Activated CD4-positive, alpha-beta T cell treated with anti-CD3 and anti-CD28 coated beads, Interleukin-10, Interleukin-2, amounts not matched to agents 100 ng/mL and 50 ng/mL, durations not matched to agents 16 hours and 8 hours (primary cell): ENCODE measurements at regions not wholly inside any gene's neighbourhood (a gene's known extent, or its start where the extent isn't known, plus 50 kb on each side); places are given as distances from the start of the nearest gene placed in this dataset.
A peak's percentile ranks its signal among the peaks of the same experiment; 100 is the strongest.

Experiments used
- DNase-seq: peaks from one replicate; pipeline ENCODE4 v3.0.0-alpha.2; 2020

DNA sequence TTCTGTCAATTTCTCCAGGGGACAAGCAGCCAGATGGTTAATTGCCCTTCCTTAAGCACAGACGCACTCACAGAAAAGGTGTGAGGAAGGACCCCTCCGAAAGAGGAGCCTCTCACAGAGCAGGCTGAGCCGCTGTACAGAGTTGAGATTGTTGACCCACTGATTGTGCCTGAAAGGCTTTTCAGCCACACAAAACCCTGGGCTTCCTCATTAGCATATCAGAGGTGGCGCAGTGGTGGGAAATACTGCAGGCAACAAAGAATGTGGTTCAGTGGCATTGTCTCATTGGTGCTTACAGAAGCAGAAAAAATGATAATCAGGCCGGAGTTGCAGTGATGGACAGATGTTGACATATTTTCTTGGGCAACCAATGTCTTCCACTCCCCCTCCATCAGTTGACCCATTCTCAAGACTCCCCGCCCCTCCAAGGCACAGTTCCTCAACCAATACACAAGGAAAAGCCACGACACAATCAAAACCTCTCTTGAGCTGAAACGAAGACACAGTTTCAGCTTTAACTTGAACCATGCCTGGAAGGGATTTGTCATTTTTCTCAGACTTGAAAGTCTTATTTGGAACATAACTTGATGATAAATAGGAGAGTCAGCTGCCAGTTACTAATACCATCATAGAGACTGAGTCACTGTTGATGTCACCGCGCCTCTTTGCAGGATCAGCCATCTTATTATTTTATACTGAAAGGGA is 53.1 kb downstream of the ATXN3L start:
- no peak for DNase-seq

DNA sequence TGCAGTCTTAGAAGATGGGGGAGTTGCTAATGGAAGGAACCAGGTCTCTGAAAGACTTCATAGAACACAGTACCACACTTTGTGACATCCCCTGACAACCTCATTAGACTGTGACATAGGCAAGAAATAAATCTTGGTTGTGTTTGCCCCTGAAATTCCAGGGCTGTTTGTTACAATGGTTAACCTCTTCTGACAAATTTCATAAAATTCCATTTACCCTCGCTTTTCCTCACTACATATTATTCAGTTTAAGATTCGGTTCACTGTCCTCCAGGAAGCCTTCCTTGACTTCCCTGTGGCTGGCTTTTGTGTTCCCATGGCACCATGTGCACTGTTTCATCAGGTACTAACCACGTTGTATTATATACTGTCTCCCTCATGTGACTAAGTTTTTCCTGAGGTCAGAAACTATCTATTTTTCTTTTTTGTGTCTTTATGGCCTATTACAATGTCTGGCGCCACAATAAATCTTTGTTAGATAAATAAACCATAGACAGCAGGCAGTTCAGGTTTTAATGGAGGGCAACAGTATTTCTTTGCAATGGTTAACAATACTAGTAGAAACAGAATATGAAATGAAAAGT is 54.2 kb downstream of the ATXN3L start:
- DNase-seq = no peak

DNA sequence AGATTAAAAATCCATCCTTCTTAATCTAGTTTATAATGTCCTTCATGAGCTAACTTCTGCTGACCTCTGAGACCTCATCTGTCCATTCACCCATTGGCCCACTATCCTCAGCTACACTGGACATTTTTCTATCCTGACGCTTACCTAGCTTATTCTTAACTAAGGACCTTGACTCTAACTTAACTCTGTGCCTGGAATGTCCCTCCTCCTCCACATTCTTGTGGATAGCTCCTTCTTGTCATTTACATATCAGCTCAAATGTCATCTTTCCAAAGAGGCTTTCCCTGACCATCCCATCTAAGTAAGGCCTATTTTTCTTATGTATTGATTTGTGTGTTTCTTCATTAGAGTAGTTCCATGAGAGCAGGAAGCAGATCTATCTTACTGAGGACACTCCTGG is 54.7 kb downstream of the ATXN3L start:
- DNase-seq = no peak

DNA sequence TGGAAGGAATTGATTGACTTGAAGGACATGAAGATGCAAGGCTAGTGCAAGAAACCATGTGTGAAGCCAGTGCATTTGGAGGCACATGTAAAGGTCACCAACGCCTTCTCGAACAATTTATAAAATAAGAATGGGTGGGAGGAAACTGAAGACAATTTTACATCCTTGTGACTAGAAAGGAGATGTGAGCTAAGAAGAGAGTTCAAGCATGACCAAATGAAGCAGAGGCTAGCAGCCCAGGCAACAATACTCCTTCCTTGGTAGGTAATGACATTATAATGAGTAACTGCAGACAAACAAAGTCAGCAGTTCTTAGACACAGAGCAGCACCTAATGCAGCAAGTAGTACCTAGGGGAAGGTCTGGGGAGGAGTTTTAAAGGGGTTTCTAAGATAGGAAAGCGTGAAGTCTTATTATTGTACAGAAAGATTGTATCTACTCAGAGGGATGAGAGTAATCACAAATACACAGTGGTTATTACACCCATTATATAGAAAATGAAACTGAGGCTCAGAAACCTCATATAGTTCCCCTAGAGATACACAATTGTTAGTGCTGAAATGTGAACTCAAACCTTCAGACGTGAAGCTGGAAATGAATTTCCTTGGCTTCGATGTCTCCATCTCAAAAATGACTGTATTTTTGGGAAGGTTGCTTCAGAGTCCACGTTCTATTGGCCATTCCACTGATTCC is 56.1 kb downstream of the ATXN3L start:
- DNase-seq = no peak

DNA sequence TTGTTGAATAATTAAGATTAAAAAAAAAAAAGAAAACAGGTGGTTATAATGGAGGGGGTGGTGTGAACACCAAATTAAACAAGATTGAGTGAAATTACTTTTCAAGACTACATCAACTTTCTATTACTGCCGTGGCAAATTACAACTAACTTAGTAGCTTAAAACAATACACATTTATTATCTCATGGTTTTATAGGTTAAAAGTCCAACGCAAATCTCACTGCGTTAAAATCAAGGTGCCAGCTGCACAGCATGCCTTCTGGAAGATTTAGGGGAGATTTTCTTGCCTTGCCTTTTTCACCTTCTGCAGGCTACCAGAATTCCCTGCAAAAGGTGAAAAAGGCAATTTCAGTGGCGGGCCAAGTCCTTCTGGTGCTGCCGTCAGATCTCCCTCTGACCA is 58.5 kb downstream of the ATXN3L start:
- DNase-seq = no peak

DNA sequence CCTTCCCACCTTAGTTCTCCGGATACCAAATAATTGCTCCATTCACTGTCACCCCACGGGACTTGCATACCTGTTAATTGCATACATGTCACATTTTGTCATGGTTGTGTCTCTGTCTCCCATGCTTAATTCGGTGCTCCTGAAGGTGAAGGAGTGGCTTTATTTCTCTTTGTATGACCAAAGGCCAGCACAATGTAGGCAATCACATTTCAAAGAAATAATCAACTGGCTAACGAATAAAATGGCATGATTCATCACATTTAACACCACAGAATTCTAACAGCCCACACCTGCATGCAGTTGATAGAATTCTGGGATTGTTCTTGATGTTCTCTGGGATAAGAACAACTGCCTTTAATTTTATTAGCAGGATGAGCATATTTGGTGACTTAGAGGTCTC is 59.3 kb downstream of the ATXN3L start:
- DNase-seq = no peak

DNA sequence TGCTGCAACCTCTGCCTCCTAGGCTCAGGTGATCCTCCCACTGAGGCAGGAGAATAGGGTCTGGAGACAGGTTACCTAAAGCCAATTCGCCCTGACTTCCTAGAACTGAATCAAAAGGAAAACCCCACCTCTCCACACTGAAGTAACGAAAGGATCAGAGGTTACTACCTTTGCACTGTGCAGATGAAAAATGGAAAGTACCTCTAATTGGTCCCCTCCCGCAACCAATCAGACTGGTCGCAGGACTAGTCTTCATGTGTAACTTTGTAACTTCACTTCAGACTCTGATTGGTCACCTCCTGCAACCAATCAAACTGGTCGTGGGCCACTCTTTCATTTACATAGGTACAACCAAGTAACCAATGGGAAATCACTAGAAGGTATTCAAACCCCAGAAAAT is 61.1 kb downstream of the ATXN3L start:
- no peak for DNase-seq

DNA sequence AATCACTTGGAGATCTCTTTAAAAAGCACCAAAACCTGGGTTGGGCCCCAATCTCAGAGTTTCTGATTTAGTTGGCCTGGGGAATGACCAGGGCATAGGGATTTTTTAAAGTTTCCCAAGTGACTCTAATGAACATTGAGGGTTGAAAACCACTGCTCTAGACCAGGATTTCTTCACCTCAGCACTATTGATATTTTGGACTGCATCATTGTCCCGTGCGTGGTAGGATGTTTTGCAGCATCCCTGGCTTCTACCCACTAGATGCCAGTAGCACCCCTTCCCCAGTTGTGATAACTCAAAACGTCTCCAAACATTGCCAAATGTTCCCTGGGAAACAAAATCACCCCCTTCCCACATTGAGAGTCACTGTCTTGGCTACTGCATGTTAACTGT is 61.8 kb downstream of the ATXN3L start:
- no peak for DNase-seq

DNA sequence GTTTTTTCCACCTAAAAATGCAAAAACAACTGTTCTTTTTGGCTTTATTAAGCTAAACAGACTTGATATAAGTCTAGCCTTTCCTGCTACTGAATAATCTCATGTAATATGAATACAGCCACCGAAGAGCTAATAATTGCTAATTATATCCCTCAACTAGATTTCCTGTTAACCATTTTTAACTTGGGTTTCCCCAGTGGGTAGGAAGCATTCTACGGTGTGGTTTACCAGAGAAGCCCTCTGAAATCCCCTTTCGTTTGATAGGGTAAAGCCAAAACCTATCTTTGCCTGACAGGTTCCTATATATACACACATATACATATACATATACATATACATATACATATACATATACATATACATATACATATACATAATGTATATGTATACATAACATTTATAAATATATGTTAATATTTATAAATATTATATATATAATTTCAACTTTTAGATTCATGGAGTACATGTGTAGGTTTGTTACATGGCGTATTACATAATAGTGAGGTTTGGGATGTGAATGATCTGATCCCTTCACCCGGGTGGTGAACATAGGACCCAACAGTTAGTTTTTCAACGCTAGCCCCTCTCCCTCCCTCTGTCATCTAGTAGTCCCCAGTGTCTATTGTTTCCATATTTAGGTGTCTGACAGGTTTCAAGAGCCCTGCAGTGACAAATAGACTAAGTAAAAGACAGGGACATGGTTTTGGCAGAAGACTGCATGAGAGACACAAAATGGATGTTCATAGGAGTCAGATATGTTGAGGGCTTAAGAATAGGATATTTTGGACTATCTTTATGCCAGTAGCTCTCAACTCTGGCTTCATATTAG is 62.4 kb downstream of the ATXN3L start:
- peak; percentile 34 for DNase-seq

DNA sequence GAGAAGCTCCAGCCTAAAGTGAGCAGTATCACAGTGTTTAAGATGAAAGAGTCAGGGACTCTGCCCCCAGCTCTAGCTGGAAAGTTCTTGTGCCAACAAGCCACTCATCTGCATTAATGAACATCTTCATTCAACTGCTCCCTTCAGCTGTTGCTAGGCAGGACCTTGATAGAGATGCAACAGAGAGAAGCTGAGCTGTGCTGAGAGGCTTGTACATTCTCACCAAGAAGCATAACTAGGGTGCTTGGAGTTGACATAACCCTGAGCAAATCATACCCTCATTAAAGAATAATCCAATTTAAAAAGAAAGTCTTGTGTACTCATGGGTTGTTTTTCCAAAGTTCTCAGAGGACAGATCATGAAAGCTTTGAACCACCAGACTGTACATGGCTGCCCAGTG is 63.2 kb downstream of the ATXN3L start:
- DNase-seq = no peak

DNA sequence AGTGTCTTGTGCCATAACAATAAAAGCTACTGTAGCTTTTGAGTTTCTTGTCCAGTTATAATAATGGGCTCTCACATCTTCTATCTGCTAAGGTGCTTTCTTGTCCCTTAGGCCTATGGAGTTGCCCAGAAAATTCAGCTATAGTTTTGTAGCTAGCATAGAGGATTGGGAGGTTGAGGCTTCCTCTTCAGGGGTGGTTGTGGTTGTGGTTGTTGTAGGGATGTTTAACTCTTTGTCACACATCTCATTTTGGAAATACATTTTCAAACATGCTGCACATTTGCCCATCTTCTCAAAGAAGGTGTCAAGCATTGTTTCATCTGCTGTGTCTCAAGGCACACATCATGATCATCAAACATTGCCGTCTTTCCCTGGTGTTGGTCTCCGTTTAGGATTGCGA is 65.0 kb downstream of the ATXN3L start:
- no peak for DNase-seq

DNA sequence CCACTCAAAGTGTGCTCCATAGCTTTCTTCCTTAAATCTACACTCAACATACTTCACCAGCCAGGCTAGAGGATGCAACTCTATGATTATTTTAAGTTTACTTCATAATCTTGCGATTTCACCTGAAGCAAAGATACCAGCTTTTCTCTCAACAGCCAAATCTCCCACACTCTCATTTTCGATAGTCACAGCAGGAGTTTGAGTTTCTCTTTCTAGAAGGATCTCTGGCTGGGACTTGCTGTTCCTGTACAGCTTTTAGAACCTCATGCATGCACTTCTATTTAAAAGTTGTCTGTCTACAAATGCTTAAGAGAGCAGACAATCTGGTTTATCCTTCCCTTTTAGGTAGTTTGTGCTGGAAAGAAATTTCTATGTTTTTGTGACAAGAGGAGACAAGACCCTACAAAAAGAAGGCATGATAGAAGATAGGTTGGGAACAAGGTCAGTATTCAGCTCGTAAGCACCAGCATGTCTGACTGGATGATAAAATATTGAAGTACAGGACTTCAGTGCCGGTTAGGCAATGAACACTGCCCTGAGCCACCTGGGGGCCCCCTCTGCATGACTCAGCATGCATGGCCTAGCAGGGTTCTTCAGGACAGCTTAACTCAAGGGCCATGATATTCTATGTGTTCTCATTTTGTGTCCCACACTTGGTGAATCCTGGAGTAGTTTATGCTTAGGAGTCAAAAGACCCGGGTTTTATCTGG is 65.6 kb downstream of the ATXN3L start:
- peak; percentile 13 for DNase-seq

DNA sequence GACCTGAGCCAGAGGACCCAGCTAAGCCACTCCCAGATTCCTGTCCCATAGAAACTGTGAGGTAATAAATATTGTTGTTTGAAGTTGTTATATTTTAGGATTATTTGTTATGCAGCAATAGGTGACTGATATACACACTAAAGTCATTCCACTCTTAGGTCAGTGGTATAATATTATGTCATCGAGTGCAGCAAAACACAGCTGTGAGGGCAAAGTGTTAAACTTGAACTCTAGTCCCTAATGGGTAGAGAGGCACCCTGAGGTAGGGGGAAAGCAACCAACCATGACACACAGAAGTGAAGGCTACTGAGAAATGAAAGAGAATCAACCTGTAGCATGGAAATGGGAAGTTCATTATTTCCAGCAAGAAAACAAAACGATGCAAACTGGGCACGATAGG is 66.6 kb downstream of the ATXN3L start:
- DNase-seq = no peak

DNA sequence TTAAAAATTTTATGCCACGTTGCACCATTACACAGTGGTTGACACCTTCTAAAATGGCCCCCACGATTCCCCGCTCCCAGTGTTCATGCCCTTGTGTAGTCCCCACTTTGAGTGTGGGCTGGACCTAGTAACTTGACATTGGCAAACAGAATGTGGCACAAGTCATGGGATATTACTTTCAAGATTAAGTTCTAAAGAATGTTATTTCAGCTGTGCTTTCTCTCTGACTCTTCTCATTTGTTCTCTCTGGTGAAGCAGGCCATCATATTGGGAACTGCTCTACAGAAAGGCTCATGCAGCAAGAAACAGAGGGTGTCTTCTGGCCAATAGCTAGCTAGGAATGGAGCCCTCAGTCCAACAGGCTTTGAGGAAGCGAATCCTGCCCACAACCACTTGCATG is 67.1 kb downstream of the ATXN3L start:
- DNase-seq = no peak

DNA sequence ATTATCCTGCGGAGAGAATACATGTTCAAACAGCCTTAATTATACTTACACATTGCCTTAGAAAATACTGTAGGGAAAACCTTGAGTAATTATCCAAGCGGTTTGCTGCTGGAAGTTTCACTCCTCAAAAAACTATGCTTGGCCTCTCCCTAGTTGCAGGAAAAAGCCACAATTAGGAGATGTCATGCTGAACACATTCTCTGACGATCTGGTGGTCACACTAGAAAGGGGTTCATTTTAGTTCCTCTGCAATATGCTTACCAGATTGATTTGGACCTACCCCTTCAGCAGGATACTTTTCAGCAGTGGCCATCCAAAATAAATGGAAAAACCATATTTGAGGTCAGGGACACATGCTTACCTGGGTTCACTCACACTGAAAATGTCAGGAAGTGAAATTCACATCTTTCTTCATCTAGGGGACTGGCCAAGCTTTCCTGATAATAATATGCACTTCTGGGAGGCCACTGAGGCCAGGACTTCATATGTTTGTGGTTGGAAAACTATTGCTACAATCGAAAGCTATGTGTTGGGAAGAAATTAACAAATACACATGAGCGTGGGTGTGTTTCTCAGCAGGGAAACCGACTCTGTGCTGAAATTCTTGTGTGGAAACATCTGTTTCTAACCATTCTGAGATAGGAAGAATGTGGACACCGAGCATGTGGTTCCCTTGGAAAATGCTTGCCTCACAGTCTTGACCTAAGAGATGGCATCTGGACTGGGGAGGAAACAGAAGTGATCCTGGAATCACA is 68.8 kb downstream of the ATXN3L start:
- DNase-seq = no peak

DNA sequence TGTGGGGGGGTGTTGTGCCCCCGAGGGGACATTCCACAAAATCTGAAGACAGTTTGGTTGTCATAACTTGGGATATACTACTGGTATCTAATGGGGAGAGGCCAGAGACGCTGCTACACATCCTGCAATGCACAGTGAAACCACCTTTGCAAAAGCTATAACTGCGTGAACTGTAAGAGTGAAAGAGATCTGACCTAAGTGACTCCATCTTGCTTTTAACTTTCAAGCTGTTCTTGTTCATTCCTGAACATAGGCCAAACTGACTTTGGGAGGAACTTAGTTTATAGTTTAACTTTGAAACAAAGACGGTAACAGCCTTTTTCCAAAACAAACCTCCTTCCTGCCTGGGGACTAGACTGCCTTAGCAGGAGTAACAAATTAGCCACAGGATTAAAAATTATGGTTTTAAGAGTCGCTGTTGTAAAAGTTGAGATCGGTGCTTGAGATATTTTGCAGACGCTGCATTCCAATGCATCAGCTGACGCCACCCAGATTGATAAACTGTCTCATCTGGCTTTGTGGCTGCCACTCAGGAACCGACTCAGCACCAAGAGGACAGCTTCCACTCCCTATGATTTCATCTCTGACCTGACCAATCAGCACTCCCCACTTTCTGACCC is 70.9 kb downstream of the ATXN3L start:
- DNase-seq = no peak

DNA sequence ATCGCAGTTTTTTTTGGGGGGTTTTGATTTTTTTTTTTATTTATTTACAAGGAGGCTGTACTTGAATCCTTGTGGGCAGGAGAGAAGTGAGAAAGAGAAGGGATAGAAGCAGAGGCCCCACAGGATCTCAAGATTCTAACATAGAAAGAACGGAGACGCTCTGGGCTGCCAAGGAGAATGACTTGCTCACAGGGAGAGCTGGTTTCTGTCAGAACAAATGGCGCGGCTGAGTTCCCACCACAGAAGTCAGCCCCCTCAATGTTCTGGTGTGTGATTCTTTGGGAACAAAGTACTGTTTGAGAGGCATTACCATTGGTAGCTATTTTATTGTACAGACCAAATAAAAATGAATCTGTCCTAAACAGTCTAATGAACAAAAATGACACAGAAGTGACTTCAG is 80.6 kb downstream of the ATXN3L start:
- no peak for DNase-seq

DNA sequence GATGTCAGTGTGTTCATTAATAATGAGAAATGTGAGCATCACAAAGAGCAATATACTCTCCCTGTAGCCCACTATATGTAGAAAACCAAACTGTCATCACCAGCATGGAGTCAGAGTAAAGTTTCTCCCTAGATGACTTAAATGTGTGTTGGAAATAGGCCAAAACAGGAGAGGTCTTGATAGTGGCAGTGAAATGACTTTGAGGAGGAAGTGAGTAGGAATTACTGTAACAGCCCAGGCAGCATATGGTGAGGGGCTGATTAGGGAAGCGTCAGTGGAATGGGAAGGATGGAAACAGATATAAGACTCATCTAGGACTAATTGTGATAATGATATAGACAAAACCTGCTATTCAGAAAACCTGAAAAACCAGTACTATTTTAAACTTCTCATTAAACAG is 83.9 kb downstream of the ATXN3L start:
- DNase-seq = no peak

DNA sequence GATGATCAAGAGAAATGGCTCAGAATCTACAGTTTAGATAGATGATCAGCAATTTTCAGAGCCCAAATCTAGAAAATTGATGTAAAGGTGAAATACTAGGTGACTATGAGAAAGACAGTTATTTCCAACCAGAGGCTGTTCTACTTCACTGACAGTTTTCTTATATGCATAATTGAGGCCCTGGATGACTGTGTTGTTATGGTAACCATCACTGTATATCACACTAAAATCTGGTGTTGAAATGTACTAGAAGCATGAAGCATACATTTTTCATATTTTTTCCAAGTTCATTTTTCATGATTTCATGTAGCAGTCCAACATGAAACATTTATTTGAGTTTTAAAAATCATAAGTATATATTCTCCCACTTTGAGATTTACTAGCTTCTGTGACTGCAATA is 87.4 kb downstream of the ATXN3L start:
- DNase-seq = no peak

DNA sequence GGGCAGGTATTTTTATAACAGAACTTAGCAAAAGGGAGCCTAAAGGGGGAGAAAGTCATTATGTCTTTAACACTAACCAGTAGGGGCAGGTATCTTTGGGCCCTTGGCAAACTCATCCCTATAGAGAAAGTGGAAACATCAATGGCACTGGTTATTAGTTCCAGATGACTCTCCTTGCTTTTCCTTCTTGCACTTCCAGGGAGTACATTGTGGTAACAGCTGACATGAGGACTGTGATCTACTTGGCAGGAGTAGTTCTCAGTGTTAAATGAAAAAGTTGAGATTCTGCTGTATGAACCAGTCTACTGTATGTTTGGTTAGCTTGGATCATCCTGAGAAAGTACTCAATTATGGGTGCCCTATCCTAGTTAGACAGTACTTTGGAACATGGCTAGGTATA is 93.6 kb downstream of the ATXN3L start:
- no peak for DNase-seq

DNA sequence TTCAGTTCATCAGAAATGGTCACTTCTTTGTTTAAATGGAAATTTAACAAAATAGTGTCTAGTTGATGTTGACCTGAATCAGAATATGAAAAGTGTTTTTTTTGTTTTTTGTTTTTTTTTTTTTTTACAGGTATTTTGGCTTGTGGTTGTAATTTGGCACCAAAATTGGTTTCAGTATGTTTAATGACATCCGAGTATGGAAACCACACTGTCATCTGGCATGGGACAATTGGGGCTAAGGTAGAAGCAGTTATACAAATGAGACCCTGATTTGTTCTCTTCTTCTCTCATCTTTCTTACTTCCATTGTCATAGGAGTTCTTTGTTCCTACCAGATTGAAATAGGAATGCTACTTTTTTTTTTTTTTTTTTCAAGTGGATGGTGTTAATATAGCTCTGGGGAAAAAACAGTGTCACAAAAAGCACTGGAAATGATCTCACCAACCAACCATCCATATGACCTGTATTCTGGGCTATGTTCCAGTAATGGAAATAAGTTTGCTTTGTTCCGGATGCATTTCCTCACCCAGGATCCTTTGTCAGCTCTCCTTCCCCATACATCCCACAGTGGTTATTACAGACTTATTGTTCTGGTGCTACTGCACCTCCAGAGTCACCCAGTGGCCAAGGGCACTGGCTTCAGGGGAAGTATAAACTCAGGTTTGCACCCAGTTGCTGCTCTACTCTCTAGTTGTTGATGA is 95.8 kb downstream of the ATXN3L start:
- no peak for DNase-seq
